Epithelial cell of esophagus (primary cell): ENCODE measurements at regions not wholly inside any gene's neighbourhood (a gene's known extent, or its start where the extent isn't known, plus 50 kb on each side); places are given as distances from the start of the nearest gene placed in this dataset.
A peak's percentile ranks its signal among the peaks of the same experiment; 100 is the strongest.

Experiments used
- DNase-seq: peaks from one replicate; pipeline ENCODE4 v3.0.0; 2010; ENCODE audit warnings: low read depth
- H3K4me3 ChIP-seq: 2 replicates; pipeline ENCODE4 v1.5.1; 2011; ENCODE audit warnings: mild to moderate bottlenecking, low read length, control low read depth
- CTCF ChIP-seq: IDR thresholded peaks from 2 replicates; pipeline ENCODE4 v1.5.1; 2011; ENCODE audit warnings: low read depth, mild to moderate bottlenecking, low read length, control low read depth, inconsistent platforms; ENCODE audit not compliant: insufficient read depth; ENCODE audit errors: missing control alignments

- no peak overlapping the region for H3K4me3 ChIP-seq
- DNase-seq = no peak
- no peak for TF ChIP-seq CTCF
Measured at GRCh38 chr12:45621703-45622102, 107.8 kb upstream of the ARID2 start.

GRCh38 chr12:45622210-45622937 lies 107.1 kb upstream of the ARID2 start:
- no peak for TF ChIP-seq CTCF
- DNase-seq = peak; percentile 20
- H3K4me3 ChIP-seq = no peak overlapping the region

- no peak for TF ChIP-seq CTCF
- no peak overlapping the region for H3K4me3 ChIP-seq
Measured at GRCh38 chr12:45623221-45623620, 106.3 kb upstream of the ARID2 start.

GRCh38 chr12:45623940-45624339 lies 105.6 kb upstream of the ARID2 start:
- DNase-seq = no peak
- no peak overlapping the region for H3K4me3 ChIP-seq
- TF ChIP-seq CTCF = no peak

More at GRCh38 chr12:45623221-45623620, 106.3 kb upstream of the ARID2 start:
- no peak for DNase-seq

- DNase-seq = peak; percentile 29
- no peak for TF ChIP-seq CTCF
- no peak overlapping the region for H3K4me3 ChIP-seq
Measured at GRCh38 chr12:45626965-45627364, 102.5 kb upstream of the ARID2 start.

GRCh38 chr12:45627407-45628069 lies 102.0 kb upstream of the ARID2 start:
- DNase-seq = no peak
- no peak overlapping the region for H3K4me3 ChIP-seq
- no peak for TF ChIP-seq CTCF
